CD4-positive, alpha-beta T cell treated with Interleukin-15 for 1 hour (primary cell): ENCODE measurements at regions not wholly inside any gene's neighbourhood (a gene's known extent, or its start where the extent isn't known, plus 50 kb on each side); places are given as distances from the start of the nearest gene placed in this dataset.
A peak's percentile ranks its signal among the peaks of the same experiment; 100 is the strongest.

ENCODE experiments used
- DNase-seq: peaks from one replicate; pipeline ENCODE4 v3.0.0-alpha.2; 2020

DNA sequence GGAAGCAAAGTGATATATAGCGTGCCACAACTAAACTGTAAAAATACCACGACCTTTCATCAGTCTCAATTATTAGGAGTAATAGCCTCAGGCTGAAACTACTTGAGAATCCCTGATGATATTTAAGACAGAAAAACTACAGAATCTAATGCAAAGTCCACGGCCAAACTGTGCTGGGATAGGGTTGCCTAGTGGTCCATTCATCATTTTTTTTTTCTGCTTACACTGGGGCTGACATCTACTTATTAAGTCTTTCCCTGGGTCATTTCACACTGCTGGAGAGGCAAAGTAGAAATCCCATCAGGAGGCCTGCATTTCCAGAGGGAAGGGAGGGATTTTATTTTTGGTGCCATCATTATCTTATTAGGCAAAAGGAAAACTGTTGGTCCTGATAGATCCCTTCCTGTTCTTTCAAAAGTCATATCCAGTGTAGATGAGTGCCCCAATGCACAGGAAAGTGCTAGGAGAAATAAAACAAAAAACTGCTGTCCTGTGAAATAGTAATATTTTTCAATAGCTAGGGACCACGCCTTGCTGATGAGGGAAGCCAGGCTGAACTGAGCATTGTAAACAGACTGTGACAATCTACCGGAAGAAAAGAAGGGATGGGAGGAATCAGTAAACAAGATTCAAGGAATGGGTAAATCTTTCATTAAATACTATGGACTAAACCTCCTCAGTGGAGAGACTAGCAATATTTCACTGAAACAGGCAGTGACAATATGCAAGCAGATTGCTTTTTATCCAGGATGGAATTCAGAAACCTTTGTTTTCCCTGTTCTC, 644.3 kb downstream of the IRS1 start:
- DNase-seq = no peak

DNA sequence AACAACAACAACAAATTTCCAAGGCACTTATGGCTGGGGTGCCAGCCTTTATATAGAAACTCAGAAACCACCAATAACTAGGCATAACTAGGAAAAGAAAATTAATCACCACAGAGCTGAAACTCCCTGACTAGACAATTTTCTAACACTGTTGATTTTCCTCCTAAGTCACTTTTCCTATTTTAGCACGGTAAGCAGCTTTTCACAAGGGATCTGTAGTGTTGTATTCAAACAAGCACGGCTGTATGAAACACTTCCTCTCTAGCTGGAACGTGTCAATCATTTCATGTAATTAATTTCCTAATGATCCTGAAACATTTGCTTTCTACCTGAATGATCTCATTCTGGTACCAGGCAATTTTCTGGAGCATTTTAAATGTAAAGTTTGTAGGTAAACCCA, 645.0 kb downstream of the IRS1 start:
- no peak for DNase-seq

DNA sequence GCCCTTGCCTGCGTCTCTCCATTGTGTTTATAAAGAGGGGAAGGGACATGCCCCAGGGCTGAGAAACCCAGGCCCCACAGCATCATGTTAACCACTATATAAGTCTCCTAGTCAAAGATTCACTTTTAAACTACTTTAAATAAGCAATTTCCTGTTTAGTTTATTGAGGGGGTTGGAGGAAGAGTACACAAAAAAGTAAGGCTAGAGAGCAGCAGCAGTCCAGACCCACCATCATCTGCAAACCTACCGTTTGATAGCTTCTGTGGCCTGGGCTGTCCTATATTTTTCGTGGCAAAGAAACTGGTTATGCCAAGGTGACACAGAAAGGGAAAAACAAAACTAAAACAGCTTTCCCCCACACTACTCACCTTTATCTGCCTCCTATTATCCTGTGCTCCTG, 646.1 kb downstream of the IRS1 start:
- DNase-seq = no peak

DNA sequence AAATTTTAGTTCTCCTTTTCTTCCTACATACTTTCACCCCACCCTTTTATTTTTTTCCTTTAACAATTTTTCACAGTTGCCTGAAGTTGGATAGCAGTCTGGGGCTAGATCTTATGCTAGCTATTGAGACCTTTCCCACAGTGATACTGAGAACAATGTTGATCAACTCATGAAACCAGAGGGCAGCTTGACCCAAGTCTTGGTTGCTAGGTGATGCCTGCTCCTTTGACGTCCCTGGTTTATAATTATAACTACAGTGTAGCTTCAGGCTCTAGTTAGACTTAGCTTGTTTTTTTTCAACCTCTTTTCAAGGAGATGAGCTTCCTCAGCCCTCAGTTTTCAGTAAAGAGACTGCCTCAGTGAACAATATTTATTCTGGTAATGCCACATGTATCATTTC, 648.5 kb downstream of the IRS1 start:
- no peak for DNase-seq

DNA sequence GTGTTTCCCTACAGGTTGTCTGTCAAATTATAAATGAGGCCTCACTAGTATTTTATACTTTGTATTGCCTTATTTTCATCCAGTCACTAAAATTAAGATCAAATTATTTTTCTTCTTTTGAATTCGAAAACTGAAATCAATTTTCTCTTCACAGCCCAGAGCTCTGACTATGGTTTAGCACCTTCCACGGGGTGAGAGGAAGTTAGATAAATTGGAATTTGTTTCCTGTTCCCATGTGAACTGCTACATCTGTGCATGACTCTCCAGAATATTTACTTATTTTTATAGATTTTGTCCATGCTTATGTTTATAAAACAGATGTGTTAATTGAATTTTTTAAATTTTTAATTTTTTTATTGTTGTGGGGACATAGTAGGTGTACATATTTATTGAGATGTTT, 656.5 kb downstream of the IRS1 start:
- no peak for DNase-seq

DNA sequence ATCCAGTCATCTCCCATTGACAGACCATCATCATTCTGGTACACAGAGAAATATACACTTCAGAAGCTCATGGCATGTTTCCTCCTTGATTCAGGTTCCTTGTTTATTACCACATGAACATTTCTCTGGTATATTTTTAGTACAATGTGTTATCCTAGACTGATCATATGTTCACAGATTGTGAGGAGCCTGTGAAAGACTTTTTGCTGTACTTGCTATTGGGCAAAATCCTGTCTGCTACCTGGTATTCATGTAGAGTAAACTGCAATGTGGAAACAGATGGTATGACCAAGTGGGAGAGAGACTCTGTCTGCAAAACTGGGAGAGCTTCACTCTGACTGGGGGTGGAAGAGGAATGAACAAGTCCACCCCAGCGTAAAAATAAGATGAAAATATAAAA, 657.2 kb downstream of the IRS1 start:
- DNase-seq = no peak

DNA sequence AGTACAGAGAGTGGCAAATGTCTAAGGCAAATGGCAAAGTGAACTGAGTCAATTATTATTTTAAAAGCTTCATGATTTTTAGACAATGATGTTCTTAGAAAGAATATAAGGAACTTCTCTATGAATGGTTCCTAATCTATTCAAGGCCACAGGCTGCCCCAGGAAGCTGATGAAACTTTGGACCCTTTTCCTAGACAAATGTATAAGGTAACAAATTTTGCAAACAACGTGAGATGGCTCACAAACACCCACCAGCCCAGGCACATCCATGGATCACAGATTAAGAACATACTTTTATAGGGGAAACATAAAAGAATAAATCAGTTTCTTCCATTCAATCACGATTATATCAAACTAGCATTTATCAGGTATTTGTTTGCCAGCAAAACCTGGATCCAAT, 659.0 kb downstream of the IRS1 start:
- DNase-seq = no peak

DNA sequence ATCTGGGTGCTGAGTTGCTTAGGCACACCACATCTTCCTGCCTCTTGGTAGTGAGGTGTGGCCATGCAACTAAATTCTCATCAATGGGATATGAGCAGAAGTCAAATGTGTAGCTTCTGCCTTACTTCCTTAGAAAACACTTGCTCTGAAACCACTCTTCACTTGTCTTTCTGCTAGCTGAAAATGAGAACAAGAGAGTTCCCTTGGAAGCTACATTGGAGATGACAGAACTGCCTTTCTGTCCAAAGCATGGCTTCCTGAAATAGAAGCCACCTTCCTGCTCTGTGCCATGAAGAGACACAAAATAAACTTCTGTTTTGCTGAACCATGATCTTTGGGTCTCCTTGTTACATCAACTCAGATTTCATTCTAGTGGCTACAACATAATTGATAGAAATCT, 659.9 kb downstream of the IRS1 start:
- DNase-seq = no peak

DNA sequence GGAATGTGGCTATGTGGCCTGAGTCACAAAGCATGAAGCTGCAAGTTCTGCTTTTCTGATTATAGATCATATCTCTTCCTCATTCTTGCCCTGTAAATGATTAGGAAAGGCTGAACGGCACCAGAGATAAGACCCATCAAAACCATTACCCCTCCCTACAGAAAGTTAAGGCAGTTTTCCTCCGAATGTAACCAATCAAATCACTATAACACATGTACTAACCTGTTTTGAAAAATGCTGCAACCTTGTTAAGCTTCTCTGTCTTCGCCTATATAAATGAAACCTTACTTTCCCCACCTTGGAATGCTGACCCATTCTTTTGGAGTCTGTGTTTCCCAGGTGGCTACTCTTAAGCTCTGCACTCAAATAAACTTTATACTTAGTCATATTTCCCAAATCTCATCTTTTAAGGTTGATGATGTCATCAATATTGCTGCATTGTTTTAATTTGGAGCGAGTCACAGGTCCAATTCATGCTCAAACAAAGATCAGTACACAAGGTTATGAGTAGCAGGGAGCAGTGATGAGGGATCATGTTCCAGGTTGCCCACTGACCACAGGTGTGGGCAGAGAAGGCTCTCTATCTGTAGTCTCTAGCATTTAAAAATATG, 662.3 kb downstream of the IRS1 start:
- no peak for DNase-seq

DNA sequence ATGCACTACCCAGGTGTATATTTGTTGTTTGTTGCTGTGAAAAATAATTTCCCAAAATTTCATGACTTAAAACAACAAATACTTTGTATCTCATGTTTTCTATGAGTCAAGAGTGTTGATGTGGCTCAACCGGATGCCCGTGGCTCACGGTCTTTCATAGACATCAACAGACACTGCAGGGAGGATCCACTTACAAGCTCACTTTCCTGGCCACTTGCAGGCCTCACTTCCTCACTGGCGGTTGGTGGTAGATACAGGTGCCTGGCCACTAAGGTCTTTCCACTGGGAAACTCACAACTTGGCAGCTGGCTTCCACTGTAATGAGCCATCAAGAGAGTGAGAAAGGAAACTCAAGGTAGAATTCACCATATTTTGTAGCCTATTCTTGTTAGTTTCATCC, 662.9 kb downstream of the IRS1 start:
- peak; percentile 54 for DNase-seq

DNA sequence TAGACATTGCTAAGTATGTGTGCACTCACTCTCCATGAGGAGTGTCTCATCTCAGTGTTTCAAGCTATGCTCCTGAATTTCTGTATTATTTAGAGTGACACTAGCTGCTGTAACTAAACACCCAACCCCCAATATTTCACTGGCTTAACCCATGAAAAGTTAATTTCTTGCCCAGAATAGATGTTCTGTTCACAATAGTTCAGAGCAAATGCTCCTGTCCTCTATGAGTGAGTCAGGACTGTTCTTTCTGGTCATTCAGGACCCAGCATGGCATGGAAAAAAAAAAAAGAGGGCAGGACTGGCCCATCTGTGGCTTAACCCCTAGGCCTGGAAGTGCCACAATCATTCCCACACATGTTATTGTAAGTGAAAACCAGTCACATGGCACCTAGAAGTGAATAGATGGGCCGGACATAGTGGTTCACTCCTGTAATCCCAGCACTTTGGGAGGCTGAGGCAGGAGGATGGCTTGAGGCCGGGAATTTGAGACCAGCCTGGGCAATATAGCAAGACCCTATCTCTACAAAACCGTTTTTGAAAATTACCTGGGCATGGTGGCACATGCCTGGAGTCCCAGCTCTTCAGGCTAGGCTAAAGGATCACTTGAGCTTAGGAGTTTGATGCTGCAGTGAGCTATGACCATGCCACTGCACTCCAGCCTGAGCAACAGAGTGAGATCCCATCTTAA, 663.6 kb downstream of the IRS1 start:
- DNase-seq = no peak

DNA sequence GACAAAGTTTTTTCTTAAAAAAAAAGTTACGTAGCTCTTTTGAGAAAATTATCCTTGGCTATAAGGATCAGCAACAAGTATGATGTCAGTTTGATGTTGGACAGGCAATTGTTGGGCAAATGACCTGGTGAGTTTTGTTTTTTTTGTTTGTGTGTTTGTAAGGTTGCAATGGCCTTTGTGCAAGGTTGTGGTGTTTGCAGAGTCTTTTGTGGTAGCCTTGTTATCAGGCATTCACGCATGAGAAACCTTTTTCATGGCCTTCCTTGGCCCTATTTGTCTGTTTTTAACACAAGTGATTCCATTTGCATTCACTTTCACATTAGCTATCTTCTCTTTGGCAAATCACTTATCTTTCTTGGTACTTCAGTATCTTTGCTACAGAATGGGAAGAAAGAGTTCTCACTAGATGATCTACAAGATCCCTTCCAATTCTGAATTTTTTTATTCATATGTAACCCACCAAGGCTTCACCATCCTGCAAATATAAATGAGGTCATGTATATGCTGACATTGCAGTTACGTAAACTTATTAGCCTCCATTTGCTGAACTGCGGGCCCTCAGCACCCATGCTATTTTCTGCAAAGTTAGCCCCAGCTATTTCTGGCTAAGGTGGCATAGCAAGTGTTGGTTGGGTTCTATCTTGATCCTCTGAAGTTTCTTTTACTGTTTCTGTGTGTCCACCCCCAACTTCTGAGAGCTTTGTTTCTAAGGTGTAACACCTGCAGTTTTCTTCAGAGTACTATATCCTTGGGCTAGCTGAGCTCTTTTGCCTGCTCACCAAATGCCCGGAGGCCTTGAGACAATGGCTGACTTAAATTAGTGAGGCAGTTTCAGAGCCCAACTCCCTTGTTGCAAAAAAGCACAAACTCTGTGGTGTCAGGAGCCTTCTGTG, 667.1 kb downstream of the IRS1 start:
- DNase-seq = no peak

DNA sequence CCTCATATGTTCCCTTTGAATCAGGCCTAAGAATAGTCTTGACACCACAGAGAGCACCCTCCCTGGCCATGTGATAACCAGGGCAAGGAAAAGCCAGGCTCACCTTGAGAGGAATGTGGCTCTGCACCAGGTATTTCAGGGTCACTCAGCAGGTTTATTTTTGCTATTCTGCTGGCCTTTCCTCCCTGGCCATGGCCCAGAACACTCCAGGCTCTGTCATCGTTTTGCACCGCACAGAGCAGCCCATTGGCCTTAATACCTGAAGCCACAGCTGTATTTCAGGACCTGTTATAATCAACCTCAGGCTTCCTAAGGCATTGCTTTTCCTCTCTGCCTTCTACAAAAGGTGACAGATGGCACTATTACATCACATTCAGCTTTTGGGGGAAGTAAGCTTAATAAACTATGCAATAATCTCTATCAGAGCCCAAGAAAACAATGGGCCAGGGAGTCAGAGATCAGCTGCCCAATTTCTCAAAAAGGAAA, 668.3 kb downstream of the IRS1 start:
- DNase-seq = no peak

DNA sequence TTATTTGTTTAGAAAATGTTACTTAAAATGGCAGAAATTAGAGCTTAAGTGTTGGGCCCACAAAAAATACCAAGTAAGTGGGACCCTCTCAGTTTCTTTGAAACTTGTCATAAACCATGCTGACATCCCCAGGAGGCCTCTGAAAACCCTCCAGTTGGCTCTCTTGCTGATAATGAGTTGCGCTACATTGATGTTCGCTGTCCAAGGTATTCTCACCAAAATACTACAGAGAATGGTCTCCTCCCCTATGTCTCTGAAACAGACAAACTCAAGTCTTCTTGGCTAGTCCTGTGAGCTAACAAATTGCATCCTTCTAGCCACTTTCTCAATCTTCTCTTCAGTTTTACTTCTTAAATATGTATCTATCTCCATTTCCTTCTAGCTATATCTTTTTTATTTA, 669.4 kb downstream of the IRS1 start:
- DNase-seq = no peak

DNA sequence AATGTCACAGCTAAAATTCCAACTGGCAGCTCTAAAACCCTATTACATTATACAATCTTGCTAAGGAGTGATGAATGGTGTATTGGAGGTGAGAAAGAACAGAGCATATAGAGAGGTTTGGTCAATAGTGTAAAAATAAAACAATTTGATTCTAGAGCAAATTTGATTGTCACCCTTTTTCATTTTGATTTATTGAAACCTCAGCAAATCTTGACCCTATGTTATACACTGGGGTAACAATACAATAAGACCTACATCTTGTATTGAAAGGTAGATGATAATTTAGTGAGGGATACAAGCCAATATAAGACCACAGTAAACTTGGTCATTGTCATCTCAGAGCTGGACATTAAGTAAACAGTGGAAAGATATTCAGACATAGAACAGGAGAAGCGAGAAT, 671.9 kb downstream of the IRS1 start:
- DNase-seq = no peak

DNA sequence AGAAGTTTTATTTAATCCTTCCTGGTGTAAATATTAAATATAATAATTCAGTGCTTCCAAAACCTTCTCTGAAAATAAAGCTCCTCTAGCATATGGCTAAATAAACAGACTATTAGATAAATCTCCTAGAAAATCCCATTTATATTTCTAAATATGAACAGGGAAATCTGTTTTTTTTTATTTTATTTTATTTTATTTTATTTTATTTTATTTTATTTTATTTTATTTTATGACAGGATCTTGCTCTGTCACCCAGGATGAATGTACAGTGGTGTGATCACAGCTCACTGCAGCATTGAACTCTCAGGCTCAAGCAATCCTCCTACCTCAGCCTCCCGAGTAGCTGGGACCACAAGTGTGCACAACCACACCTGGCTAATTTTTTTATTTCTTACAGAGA, 673.5 kb downstream of the IRS1 start:
- DNase-seq = no peak

DNA sequence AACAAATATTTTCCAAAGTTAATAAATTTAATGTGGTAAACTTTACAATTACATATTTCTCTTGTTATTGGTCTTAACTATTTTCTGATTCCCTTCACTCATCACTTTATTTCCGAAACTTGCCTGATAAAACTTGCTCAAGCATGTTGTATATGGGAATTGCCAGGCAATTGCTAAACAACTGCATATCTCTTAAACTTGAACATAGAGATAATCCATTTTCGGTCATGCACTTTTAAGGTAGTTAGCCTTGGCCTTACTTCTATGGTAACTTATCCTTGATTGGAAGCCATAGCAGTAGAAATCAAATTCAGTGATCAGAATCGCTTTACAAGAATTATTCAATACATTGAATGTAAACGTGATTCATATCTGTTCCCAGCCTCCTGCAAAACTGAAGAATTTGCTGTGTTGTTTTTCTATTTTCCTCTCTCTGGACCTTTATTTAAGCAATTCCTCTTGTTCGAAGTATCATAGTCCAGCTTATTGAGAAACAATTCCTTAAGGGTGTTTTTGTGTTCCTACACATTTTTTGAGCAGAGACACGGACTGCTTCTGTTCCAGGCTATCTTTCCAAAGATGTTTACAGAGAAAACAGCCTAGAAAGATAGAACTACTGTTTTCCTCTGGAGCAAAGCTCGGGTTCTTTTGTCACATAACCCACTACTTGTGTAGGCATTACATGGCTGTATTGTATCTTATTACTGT, 674.3 kb downstream of the IRS1 start:
- no peak for DNase-seq

DNA sequence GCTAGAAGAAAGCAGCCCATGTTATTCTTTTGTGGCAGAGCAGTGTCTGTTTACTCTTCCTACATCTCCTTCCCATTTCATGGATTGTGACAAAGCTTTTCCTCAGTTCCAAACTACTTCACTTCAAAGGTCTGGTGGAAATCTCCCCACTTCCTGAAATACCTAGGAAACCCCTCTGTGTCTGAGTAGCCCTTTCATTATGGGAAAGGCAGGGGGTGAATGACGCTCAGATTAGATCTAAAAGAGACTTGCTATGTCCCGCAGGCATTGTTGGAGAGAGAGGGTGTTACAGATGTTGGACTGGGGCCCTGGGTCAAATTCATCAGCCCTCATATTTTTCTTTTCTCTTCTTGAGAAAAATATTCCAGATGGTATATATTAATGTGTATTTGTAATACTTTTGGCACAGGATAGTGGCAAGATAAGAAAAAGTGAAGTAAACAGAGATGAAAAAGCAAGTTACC, 675.0 kb downstream of the IRS1 start:
- no peak for DNase-seq

DNA sequence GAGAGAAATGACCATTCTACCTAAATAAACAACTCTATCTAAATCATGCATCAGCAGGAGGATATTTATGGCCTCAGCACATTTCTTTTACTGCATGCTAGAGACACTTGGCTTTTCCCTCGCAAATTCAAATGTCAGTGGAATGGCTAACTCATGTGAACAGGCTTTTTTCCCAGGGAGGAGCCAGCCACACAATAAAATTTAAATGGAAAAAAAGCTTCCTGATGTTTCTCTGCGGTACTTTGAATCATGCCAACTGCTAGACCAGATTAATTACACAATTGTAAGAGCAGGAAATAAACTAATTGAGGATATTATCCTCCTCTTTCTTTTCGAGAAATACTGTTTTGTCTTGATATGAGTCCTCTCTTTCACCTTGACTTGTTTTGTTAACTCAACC, 676.3 kb downstream of the IRS1 start:
- DNase-seq = no peak

DNA sequence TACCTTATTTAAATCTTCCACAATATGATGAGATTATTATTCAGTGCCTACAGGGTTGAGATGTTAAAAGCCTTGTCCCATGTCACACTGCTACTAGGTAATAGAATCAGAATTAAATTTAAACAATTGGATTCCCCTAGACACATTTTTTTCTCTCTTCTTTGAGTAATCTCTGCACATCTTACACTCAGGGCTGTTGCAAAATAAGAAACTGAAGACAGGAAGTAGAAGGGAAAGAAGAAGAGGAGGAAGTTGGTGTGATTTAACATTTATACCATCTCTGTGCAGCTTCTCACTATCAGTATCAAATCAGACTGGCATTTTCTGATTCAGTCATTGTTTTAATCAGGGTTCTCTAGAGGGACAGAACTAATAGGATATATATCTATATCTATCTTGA, 677.6 kb downstream of the IRS1 start:
- no peak for DNase-seq

DNA sequence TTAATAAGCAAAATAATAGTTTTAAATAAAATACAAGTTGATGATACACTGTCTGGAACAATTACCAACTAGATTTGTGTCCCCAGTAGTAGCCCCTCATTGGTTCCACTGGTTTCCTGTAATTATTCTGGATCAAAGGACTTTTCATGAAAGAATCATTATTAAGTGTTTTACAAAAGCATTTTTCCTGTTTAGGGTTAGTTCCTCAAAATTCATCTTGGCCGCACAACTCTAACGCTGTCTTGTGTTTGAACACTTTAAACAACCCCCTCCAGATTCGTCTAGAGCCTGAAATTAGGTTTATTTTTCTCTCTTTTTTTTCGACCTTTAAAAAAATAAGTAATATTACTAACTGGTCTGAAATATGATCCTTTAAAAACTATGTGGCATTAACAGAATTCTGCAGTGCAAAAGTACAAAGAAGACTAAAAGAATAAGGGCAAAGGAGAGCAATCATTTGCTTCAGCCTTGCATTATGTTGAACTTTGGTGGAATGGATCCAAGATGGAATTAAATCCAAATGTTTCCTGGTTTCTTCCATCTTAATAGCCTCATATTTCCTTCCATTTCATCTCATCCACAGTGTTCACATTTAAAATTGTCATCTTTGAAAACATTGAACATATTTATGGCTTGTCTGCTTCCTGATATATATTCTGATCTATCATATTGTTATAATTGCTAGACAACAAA, 678.4 kb downstream of the IRS1 start:
- no peak for DNase-seq
